ENCODE measurements at regions not wholly inside any gene's neighbourhood (a gene's known extent, or its start where the extent isn't known, plus 50 kb on each side); places are given as distances from the start of the nearest gene placed in this dataset.

- Histone ChIP-seq H3K4me1 (ENCODE audit: low read depth, poor library complexity, severe bottlenecking) (no peaks in the 10 kb centered on the region), H3K36me3 (ENCODE audit: insufficient read depth) (no peaks in the 10 kb centered on the region), H3K4me2 (no peak overlapping the region), H4K20me1 (ENCODE audit: insufficient read depth) (no peaks in the 10 kb centered on the region), H3K4me3 (IDR thresholded peaks at IDR 0.05; ENCODE audit: insufficient read depth, low read depth, low read length) (no peak overlapping the region), H2AFZ (ENCODE audit: low read depth) (no peak overlapping the region), H3K79me2 (ENCODE audit: insufficient read depth, low read depth) (no peaks in the 10 kb centered on the region), H3K27me3 (ENCODE audit: insufficient read depth, low read depth) (no peaks in the 10 kb centered on the region), H3K27ac (no peak overlapping the region), H3K9ac (no peak overlapping the region)
- no peak for TF ChIP-seq CTCF (conservative IDR thresholded peaks at IDR 0.05; ENCODE audit: low read depth, low read length)
Measured at GRCh38 chr3:8085498-8085897, 416.1 kb upstream of the LMCD1 start.

GRCh38 chr3:8087951-8088350 is 413.7 kb upstream of the LMCD1 start:
- TF ChIP-seq CTCF (conservative IDR thresholded peaks at IDR 0.05; ENCODE audit: low read depth, low read length), result no peak
- Histone ChIP-seq H3K4me2 (no peak overlapping the region), H3K27me3 (ENCODE audit: insufficient read depth, low read depth) (no peaks in the 10 kb centered on the region), H3K9ac (no peak overlapping the region), H4K20me1 (ENCODE audit: insufficient read depth) (no peaks in the 10 kb centered on the region), H3K79me2 (ENCODE audit: insufficient read depth, low read depth) (no peaks in the 10 kb centered on the region), H2AFZ (ENCODE audit: low read depth) (no peak overlapping the region), H3K4me3 (IDR thresholded peaks at IDR 0.05; ENCODE audit: insufficient read depth, low read depth, low read length) (no peak overlapping the region), H3K27ac (no peak overlapping the region), H3K4me1 (ENCODE audit: low read depth, poor library complexity, severe bottlenecking) (no peaks in the 10 kb centered on the region), H3K36me3 (ENCODE audit: insufficient read depth) (no peaks in the 10 kb centered on the region)

- no peaks in the 10 kb centered on the region for H3K36me3 ChIP-seq (ENCODE audit: insufficient read depth)
Measured at GRCh38 chr3:8094415-8094814, 407.2 kb upstream of the LMCD1 start.

GRCh38 chr3:8095724-8096123 is 405.9 kb upstream of the LMCD1 start:
- H3K36me3 ChIP-seq (ENCODE audit: insufficient read depth), result no peaks in the 10 kb centered on the region
- no peaks in the 10 kb centered on the region for H4K20me1 ChIP-seq (ENCODE audit: insufficient read depth)
- TF ChIP-seq CTCF (conservative IDR thresholded peaks at IDR 0.05; ENCODE audit: low read depth, low read length), result no peak
- no peak overlapping the region for H2AFZ ChIP-seq (ENCODE audit: low read depth)
- no peaks in the 10 kb centered on the region for H3K79me2 ChIP-seq (ENCODE audit: insufficient read depth, low read depth)
- no peak overlapping the region for H3K9ac ChIP-seq
- H3K27me3 ChIP-seq (ENCODE audit: insufficient read depth, low read depth), result no peaks in the 10 kb centered on the region
- H3K4me2 ChIP-seq, result no peak overlapping the region
- H3K27ac ChIP-seq, result no peak overlapping the region
- no peak overlapping the region for H3K4me3 ChIP-seq (IDR thresholded peaks at IDR 0.05; ENCODE audit: insufficient read depth, low read depth, low read length)
- H3K4me1 ChIP-seq (ENCODE audit: low read depth, poor library complexity, severe bottlenecking), result no peaks in the 10 kb centered on the region

More at GRCh38 chr3:8094415-8094814, 407.2 kb upstream of the LMCD1 start:
- Histone ChIP-seq H3K9ac (no peak overlapping the region), H3K27ac (no peak overlapping the region), H3K4me3 (IDR thresholded peaks at IDR 0.05; ENCODE audit: insufficient read depth, low read depth, low read length) (no peak overlapping the region), H2AFZ (ENCODE audit: low read depth) (no peak overlapping the region), H3K4me1 (ENCODE audit: low read depth, poor library complexity, severe bottlenecking) (no peaks in the 10 kb centered on the region), H3K79me2 (ENCODE audit: insufficient read depth, low read depth) (no peaks in the 10 kb centered on the region), H3K27me3 (ENCODE audit: insufficient read depth, low read depth) (no peaks in the 10 kb centered on the region), H3K4me2 (no peak overlapping the region), H4K20me1 (ENCODE audit: insufficient read depth) (no peaks in the 10 kb centered on the region)
- no peak for TF ChIP-seq CTCF (conservative IDR thresholded peaks at IDR 0.05; ENCODE audit: low read depth, low read length)

Measured in KMS-11 (cell line).